GM12875 (cell line): ENCODE measurements at regions not wholly inside any gene's neighbourhood (a gene's known extent, or its start where the extent isn't known, plus 50 kb on each side); places are given as distances from the start of the nearest gene placed in this dataset.

ENCODE experiments used
- H3K4me3 ChIP-seq: one replicate; pipeline ENCODE4 v1.5.1; 2011; ENCODE audit warnings: low read depth, low read length, control low read depth
- CTCF ChIP-seq: IDR thresholded peaks from 2 replicates; pipeline ENCODE4 v1.5.1; 2011; ENCODE audit warnings: low read depth, mild to moderate bottlenecking, control low read depth, inconsistent platforms, low read length, moderate library complexity, borderline replicate concordance; ENCODE audit not compliant: insufficient read depth

DNA sequence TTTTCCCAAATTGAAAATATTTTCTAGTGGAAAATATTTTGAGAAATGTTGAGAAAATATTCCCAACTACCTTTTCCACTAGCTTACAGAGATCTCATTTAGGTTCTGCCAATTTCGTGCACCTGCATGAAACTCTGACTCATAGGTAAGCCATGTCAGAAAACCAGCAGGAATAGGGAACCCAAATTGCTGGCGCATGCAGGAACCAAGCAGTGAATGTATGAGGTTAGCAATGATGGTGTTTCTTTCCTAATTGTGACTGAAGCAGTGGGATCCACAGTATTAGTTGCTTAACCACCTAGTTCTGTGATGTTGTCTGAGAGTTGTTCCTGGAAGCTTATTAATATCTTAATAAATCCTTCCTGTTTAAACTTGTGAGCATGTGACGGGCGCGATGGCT lies 381.0 kb upstream of the TRAM1L1 start:
- no peak for TF ChIP-seq CTCF
- no peak overlapping the region for H3K4me3 ChIP-seq

DNA sequence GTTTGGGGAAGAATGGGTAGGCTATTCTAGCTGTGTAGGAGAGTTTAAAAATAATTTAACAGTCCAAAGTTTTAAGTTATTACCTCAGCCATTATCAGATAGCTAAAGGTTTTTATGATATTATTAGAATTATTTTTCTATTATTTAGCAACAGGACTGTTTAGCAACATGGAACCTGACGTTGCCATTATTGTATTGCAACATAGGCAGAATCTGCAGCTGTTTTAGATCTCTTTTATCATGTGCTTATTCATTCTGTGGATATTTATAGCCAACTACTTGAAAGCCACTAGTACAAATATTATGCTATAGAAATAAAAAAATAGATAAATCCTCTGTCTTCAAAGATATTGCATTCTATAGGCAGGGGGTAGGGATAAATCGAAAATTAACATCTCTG lies 382.0 kb upstream of the TRAM1L1 start:
- H3K4me3 ChIP-seq, result no peak overlapping the region
- no peak for TF ChIP-seq CTCF

GRCh38 chr4:117474987-117475386 lies 389.6 kb upstream of the TRAM1L1 start:
- H3K4me3 ChIP-seq, result no peak overlapping the region
- no peak for TF ChIP-seq CTCF

- no peak for TF ChIP-seq CTCF
- H3K4me3 ChIP-seq, result no peak overlapping the region
These were observed 392.5 kb upstream of the TRAM1L1 start for GRCh38 chr4:117477925-117478324.

- no peak for TF ChIP-seq CTCF
- no peak overlapping the region for H3K4me3 ChIP-seq
These were observed 393.3 kb upstream of the TRAM1L1 start for GRCh38 chr4:117478702-117479101.

GRCh38 chr4:117479673-117480072 lies 394.3 kb upstream of the TRAM1L1 start:
- no peak for TF ChIP-seq CTCF
- no peak overlapping the region for H3K4me3 ChIP-seq

DNA sequence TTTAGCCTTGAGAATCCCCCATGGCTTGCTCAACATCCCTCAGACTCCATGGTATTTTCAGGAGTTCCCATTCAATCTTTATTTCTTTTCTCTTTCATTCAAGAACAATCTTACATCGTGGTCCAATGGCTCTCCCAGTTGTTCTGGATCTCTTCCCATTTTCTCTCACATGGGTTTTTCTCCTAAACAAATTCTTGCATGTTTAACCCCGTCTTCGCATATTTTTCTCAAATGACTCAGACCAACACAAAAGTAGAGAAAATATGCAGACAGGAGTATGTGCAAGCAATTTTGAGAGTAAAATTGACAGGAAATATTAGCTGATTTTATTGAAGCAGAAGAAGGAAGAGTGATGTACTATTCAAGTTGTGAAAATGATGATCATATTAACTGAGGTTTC lies 396.4 kb upstream of the TRAM1L1 start:
- no peak overlapping the region for H3K4me3 ChIP-seq
- no peak for TF ChIP-seq CTCF
